ENCODE measurements at regions not wholly inside any gene's neighbourhood (a gene's known extent, or its start where the extent isn't known, plus 50 kb on each side); places are given as distances from the start of the nearest gene placed in this dataset.

GRCh38 chr2:154537024-154537423 is 161.5 kb upstream of the KCNJ3 start (continued):
- no peak for TF ChIP-seq HDAC2 (IDR thresholded peaks at IDR 0.05)

GRCh38 chr2:154537843-154538450 is 160.5 kb upstream of the KCNJ3 start:
- POLR2A ChIA-PET = no interaction called here
- H3K4me3 ChIP-seq = no peak overlapping the region
- ATAC-seq (no peak), DNase-seq (ENCODE audit: low read depth in 1 of 2, low spot score in 1 of 2) (no peak), FAIRE-seq (no peak)
- no peak overlapping the region for H3K4me2 ChIP-seq
- no peaks in the 10 kb centered on the region for H3K4me1 ChIP-seq
- no peak overlapping the region for H3K27ac ChIP-seq
- TF ChIP-seq MYC (IDR thresholded peaks at IDR 0.05; ENCODE audit: borderline replicate concordance, low read length) (no peak), KDM5A (IDR thresholded peaks at IDR 0.05) (no peak), CHD2 (IDR thresholded peaks at IDR 0.05; ENCODE audit: low read length, partially characterized antibody) (no peak), RNF2 (IDR thresholded peaks at IDR 0.05; ENCODE audit: borderline replicate concordance, low read depth) (no peak), JUN (IDR thresholded peaks at IDR 0.05) (no peak), RAD21 (conservative IDR thresholded peaks at IDR 0.05 in 1 of 2, IDR thresholded peaks at IDR 0.05 in 1 of 2) (no peak), EP300 (IDR thresholded peaks at IDR 0.05) (no peak), ESRRA (IDR thresholded peaks at IDR 0.05; ENCODE audit: borderline replicate concordance, low read length) (no peak), HOXB13 (CRISPR knock-in tag; IDR thresholded peaks at IDR 0.05; ENCODE audit: low read depth) (no peak), BCL3 (IDR thresholded peaks at IDR 0.05) (no peak), NR3C1 (IDR thresholded peaks at IDR 0.05) (no peak), CEBPB (IDR thresholded peaks at IDR 0.05) (no peak)
- CTCF ChIA-PET = no interaction called here
- no peaks in the 10 kb centered on the region for H3K9me3 ChIP-seq
- WGBS (ENCODE audit: missing lambda C conversion rate) = 86% methylated on average over 1 of the region's 1 CpG

GRCh38 chr2:154546341-154546740 is 152.2 kb upstream of the KCNJ3 start:
- ChIA-PET CTCF (no interaction called here), POLR2A (no interaction called here)
- TF ChIP-seq ZFP36 (IDR thresholded peaks at IDR 0.05; ENCODE audit: borderline replicate concordance, partially characterized antibody) (peak; percentile 46), MAZ (IDR thresholded peaks at IDR 0.05; ENCODE audit: borderline replicate concordance, low read depth, low read length) (no peak)
- Histone ChIP-seq H3K4me2 (no peak overlapping the region), H3K4me1 (no peaks in the 10 kb centered on the region), H3K9me3 (no peaks in the 10 kb centered on the region), H3K27ac (no peak overlapping the region), H3K4me3 (no peak overlapping the region)
- 14% methylated on average over 4 of the region's 4 CpGs for WGBS (ENCODE audit: missing lambda C conversion rate)
- ATAC-seq = no peak
- no peak for DNase-seq (ENCODE audit: low read depth in 1 of 2, low spot score in 1 of 2)
- no peak for FAIRE-seq

GRCh38 chr2:154549869-154550268 is 148.6 kb upstream of the KCNJ3 start:
- ATAC-seq = no peak
- H3K9me3 ChIP-seq = no peaks in the 10 kb centered on the region
- no peak overlapping the region for H3K4me3 ChIP-seq
- no peak for FAIRE-seq
- no peaks in the 10 kb centered on the region for H3K4me1 ChIP-seq
- H3K4me2 ChIP-seq = no peak overlapping the region
- no peak for TF ChIP-seq ZNF302 (CRISPR knock-in tag; IDR thresholded peaks at IDR 0.05)
- no peak for TF ChIP-seq ESRRA (IDR thresholded peaks at IDR 0.05; ENCODE audit: borderline replicate concordance, low read length)
- no peak for TF ChIP-seq POLR2AphosphoS2 (conservative IDR thresholded peaks at IDR 0.05; ENCODE audit: low read length)
- TF ChIP-seq ATOH8 (CRISPR knock-in tag; IDR thresholded peaks at IDR 0.05; ENCODE audit: low read depth) = no peak
- no peak for TF ChIP-seq CHD4 (IDR thresholded peaks at IDR 0.05; ENCODE audit: borderline replicate concordance)
- TF ChIP-seq HMGXB4 (CRISPR knock-in tag; IDR thresholded peaks at IDR 0.05; ENCODE audit: borderline replicate concordance) = no peak
- no peak for TF ChIP-seq MYC (IDR thresholded peaks at IDR 0.05; ENCODE audit: borderline replicate concordance, low read length)
- no peak for TF ChIP-seq EP300 (IDR thresholded peaks at IDR 0.05)
- H3K27ac ChIP-seq = no peak overlapping the region
- POLR2A ChIA-PET = no interaction called here
- CTCF ChIA-PET = interaction anchor here (1.5 kb wide), 1 partner anchor 11 kb away, joined by 3 read pairs; no protein-coding TSS in a partner anchor
- DNase-seq (ENCODE audit: low read depth in 1 of 2, low spot score in 1 of 2) = no peak

All from A549 (cell line).